Caco-2 (cell line): ENCODE measurements at regions not wholly inside any gene's neighbourhood (a gene's known extent, or its start where the extent isn't known, plus 50 kb on each side); places are given as distances from the start of the nearest gene placed in this dataset.
"Not testable (repeated sequence)": the region's sequence is repeated elsewhere in the genome, so short reads cannot be mapped to it uniquely, and the experiment has no call there.

Source experiments
- BruUV-seq: library from RNA; stranded (reverse); fragments of 400-500 nt; replicated peaks from 2 replicates; lab custom pipeline; 2021; lab: Mats Ljungman, UMichigan
- CTCF ChIA-PET: fragments of 300-600 bp; sonication (Branson Sonifier 250); formaldehyde crosslinking; loops from one replicate; lab custom pipeline; 2022; ENCODE audit warnings: antibody characterized with exemption; lab: Charles Lee
- POLR2A ChIA-PET: fragments of 300-600 bp; sonication (Branson Sonifier 250); formaldehyde crosslinking; loops from one replicate; lab custom pipeline; 2022; ENCODE audit warnings: antibody characterized with exemption; lab: Charles Lee
- DNase-seq, 2 experiments: peaks; one replicate each; pipeline versions ENCODE4 v3.0.0 to v3.0.0-alpha.2; 2020 to 2022
- H3K27me3 ChIP-seq: replicated peaks from 2 replicates; pipeline ENCODE4 v1.6.0; 2011; ENCODE audit warnings: low read length; ENCODE audit not compliant: control insufficient read depth, insufficient read depth
- H3K36me3 ChIP-seq: 2 replicates; pipeline ENCODE4 v1.5.1; 2011; ENCODE audit warnings: low read length; ENCODE audit not compliant: control insufficient read depth, insufficient read depth
- H3K4me1 ChIP-seq: fragments of 250-450 bp; sonication (Bioruptor Pico); 2 replicates; pipeline ENCODE4 v1.5.1; 2020; ENCODE audit warnings: mild to moderate bottlenecking
- H3K4me3 ChIP-seq: 2 replicates; pipeline ENCODE4 v1.5.1; 2011; ENCODE audit warnings: low read depth, mild to moderate bottlenecking, control low read depth, low read length
- H3K9me3 ChIP-seq: fragments of 250-450 bp; sonication (Bioruptor Pico); 2 replicates; pipeline ENCODE4 v1.5.1; 2020; ENCODE audit warnings: mild to moderate bottlenecking, moderate library complexity
- H3K27ac Mint-ChIP-seq: one replicate; pipeline ENCODE4 v1.8.0; 2022; ENCODE audit warnings: mixed read lengths; ENCODE audit not compliant: unreplicated experiment
- H3K27me3 Mint-ChIP-seq: one replicate; pipeline ENCODE4 v1.8.0; 2022; ENCODE audit warnings: mixed read lengths; ENCODE audit not compliant: insufficient read depth, unreplicated experiment
- H3K36me3 Mint-ChIP-seq: one replicate; pipeline ENCODE4 v1.8.0; 2022; ENCODE audit warnings: mild to moderate bottlenecking, mixed read lengths; ENCODE audit not compliant: insufficient read depth, unreplicated experiment
- H3K4me1 Mint-ChIP-seq: one replicate; pipeline ENCODE4 v1.8.0; 2022; ENCODE audit warnings: low read depth, mixed read lengths; ENCODE audit not compliant: unreplicated experiment
- H3K4me3 Mint-ChIP-seq: one replicate; pipeline ENCODE4 v1.8.0; 2022; ENCODE audit warnings: mild to moderate bottlenecking, moderate library complexity, mixed read lengths; ENCODE audit not compliant: unreplicated experiment
- H3K9me3 Mint-ChIP-seq: one replicate; pipeline ENCODE4 v1.8.0; 2022; ENCODE audit warnings: mixed read lengths; ENCODE audit not compliant: unreplicated experiment
- intact Hi-C: fragments of 100-400 bp; cut with micrococcal nuclease; formaldehyde crosslinking; loops from one replicate; pipeline ENCODE4 v1.10.0; 2022; ENCODE audit not compliant: unreplicated experiment
- TF ChIP-seq, protein P1 (sequence below), 2 experiments: fragments of 200-600 bp in 1 of 2; IDR thresholded peaks; 1 replicate in 1 of 2; 2 replicates in 1 of 2; pipeline versions ENCODE4 v1.5.1 to v1.8.0; 2011 to 2022; ENCODE audit warnings: antibody characterized with exemption in 1 of 2, control low read depth in 1 of 2, inconsistent platforms in 1 of 2, low read depth in 1 of 2, low read length in 1 of 2, mild to moderate bottlenecking in 1 of 2, moderate library complexity in 1 of 2; ENCODE audit not compliant: insufficient read depth in 1 of 2, severe bottlenecking in 1 of 2, unreplicated experiment in 1 of 2

- Histone ChIP-seq H3K27me3 (no peaks in the 10 kb centered on the region), H3K9me3 (no peaks in the 10 kb centered on the region), H3K4me3 (no peak overlapping the region), H3K36me3 (no peaks in the 10 kb centered on the region), H3K4me1 (no peaks in the 10 kb centered on the region)
- intact Hi-C loops, result no loop called here
- no peak for DNase-seq
- no peak overlapping the region for H3K4me3 Mint-ChIP-seq
- no peaks in the 10 kb centered on the region for H3K27me3 Mint-ChIP-seq
- H3K4me1 Mint-ChIP-seq, result no peaks in the 10 kb centered on the region
- TF ChIP-seq, protein P1, sequence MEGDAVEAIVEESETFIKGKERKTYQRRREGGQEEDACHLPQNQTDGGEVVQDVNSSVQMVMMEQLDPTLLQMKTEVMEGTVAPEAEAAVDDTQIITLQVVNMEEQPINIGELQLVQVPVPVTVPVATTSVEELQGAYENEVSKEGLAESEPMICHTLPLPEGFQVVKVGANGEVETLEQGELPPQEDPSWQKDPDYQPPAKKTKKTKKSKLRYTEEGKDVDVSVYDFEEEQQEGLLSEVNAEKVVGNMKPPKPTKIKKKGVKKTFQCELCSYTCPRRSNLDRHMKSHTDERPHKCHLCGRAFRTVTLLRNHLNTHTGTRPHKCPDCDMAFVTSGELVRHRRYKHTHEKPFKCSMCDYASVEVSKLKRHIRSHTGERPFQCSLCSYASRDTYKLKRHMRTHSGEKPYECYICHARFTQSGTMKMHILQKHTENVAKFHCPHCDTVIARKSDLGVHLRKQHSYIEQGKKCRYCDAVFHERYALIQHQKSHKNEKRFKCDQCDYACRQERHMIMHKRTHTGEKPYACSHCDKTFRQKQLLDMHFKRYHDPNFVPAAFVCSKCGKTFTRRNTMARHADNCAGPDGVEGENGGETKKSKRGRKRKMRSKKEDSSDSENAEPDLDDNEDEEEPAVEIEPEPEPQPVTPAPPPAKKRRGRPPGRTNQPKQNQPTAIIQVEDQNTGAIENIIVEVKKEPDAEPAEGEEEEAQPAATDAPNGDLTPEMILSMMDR (IDR thresholded peaks at IDR 0.05; ENCODE audit: insufficient read depth in 1 of 2, low read depth in 1 of 2, low read length in 1 of 2, severe bottlenecking in 1 of 2, unreplicated experiment in 1 of 2), result no peak
- H3K27ac Mint-ChIP-seq, result no peak overlapping the region
- no peaks in the 10 kb centered on the region for H3K36me3 Mint-ChIP-seq
- BruUV-seq, result no TSS peak
- peaks cover 11% of the 10 kb centered on the region for H3K9me3 Mint-ChIP-seq
- ChIA-PET CTCF (no interaction called here), POLR2A (no interaction called here)
These were observed 176.5 kb upstream of the CTNND2 start for GRCh38 chr5:12080761-12081160.

DNA sequence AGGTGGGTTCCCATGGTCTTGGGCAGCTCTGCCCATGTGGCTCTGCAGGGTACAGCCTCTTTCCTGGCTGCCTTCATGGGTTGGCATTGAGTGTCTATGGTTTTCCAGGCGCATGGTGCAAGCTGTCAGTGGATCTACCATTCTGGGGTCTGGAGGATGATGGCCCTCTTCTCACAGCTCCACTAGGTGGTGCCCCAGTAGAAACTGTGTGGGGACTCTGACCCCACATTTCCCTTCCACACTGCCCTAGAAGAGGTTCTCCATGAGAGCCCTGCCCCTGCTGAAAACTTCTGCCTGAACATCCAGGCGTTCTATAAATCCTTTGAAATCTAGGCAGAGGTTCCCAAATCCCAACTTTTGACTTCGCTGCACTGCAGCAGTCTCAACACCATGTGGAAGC lies 174.0 kb upstream of the CTNND2 start:
- H3K9me3 ChIP-seq, result not testable (repeated sequence)

DNA sequence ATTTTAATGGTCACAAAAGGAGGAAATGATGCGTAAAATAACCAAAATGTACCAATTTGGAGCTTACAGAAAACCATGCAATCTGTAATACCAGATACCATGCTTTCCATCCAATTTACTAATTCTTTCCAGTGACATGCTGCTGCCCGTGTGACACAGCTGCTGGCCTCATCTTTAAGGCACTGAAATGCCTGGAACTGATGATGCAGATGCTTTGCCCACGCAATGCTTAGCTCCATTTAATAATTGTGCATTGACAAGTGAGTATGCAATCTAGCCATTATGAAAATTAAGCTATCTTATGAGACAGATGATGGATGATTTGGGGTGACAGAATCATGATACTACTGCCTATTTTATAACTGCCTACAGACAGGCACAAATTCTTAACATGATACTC lies 169.2 kb upstream of the CTNND2 start:
- Mint-ChIP-seq H3K27ac (no peak overlapping the region), H3K9me3 (no peaks in the 10 kb centered on the region), H3K4me1 (no peaks in the 10 kb centered on the region), H3K36me3 (no peaks in the 10 kb centered on the region), H3K27me3 (no peaks in the 10 kb centered on the region), H3K4me3 (no peak overlapping the region)
- ChIA-PET POLR2A (no interaction called here), CTCF (no interaction called here)
- H3K27me3 ChIP-seq, result no peaks in the 10 kb centered on the region
- DNase-seq, result no peak
- BruUV-seq, result no TSS peak
- TF ChIP-seq, protein P1 (IDR thresholded peaks at IDR 0.05; ENCODE audit: insufficient read depth in 1 of 2, low read depth in 1 of 2, low read length in 1 of 2, severe bottlenecking in 1 of 2, unreplicated experiment in 1 of 2), result no peak
- intact Hi-C loops, result no loop called here
- H3K4me1 ChIP-seq, result no peaks in the 10 kb centered on the region
- no peaks in the 10 kb centered on the region for H3K36me3 ChIP-seq
- H3K4me3 ChIP-seq, result no peak overlapping the region
- no peaks in the 10 kb centered on the region for H3K9me3 ChIP-seq

More for the DNA sequence above, 174.0 kb upstream of the CTNND2 start:
- H3K4me1 ChIP-seq, H3K27me3 ChIP-seq, H3K36me3 ChIP-seq, BruUV-seq, H3K36me3 Mint-ChIP-seq, H3K27me3 Mint-ChIP-seq, POLR2A ChIA-PET, CTCF ChIA-PET, H3K4me3 Mint-ChIP-seq, H3K4me1 Mint-ChIP-seq, H3K27ac Mint-ChIP-seq, H3K4me3 ChIP-seq: not testable (repeated sequence)
- TF ChIP-seq, protein P1 (IDR thresholded peaks at IDR 0.05; ENCODE audit: insufficient read depth in 1 of 2, low read depth in 1 of 2, low read length in 1 of 2, severe bottlenecking in 1 of 2, unreplicated experiment in 1 of 2), result peak in 1 of 2 experiments; percentile 32
- intact Hi-C loops, result loop anchor here (1.0 to 2.0 kb wide), 2 partner anchors 67 to 194 kb away; no protein-coding TSS in a partner anchor
- peaks cover 11% of the 10 kb centered on the region for H3K9me3 Mint-ChIP-seq
- peak in 1 of 2 experiments; percentile 11 for DNase-seq
